ENCODE measurements at regions not wholly inside any gene's neighbourhood (a gene's known extent, or its start where the extent isn't known, plus 50 kb on each side); places are given as distances from the start of the nearest gene placed in this dataset.

DNA sequence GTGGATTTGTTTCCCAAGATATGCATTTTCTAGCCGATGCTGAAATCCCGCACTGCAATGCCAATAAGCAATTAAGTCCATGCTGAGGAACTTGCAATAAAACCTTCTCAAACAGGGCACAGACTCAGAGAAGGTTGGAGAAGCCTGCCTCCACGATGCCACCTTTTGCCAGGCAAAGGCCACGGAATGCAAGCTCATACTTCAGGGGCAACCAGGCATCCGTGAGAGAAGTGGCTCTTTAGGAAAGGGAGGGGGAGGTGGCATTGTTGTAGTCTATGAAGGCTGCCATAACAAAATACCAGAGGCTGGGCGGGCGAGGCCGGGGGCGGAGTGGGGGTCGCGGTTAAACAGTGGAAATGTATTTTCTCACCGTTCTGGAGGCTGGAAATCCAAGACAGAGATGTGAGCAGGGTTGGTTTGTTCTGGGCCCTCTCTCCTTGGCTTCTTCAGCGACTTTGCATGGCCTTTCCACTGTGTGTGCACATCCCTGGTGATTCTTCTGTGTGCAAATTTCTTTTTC is 689.5 kb downstream of the VRK1 start:
- TF ChIP-seq, protein P1, sequence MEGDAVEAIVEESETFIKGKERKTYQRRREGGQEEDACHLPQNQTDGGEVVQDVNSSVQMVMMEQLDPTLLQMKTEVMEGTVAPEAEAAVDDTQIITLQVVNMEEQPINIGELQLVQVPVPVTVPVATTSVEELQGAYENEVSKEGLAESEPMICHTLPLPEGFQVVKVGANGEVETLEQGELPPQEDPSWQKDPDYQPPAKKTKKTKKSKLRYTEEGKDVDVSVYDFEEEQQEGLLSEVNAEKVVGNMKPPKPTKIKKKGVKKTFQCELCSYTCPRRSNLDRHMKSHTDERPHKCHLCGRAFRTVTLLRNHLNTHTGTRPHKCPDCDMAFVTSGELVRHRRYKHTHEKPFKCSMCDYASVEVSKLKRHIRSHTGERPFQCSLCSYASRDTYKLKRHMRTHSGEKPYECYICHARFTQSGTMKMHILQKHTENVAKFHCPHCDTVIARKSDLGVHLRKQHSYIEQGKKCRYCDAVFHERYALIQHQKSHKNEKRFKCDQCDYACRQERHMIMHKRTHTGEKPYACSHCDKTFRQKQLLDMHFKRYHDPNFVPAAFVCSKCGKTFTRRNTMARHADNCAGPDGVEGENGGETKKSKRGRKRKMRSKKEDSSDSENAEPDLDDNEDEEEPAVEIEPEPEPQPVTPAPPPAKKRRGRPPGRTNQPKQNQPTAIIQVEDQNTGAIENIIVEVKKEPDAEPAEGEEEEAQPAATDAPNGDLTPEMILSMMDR (conservative IDR thresholded peaks at IDR 0.05 in 1 of 2, IDR thresholded peaks at IDR 0.05 in 1 of 2; ENCODE audit: extremely low read depth in 1 of 2, insufficient read depth in 1 of 2, low read depth in 1 of 2, low read length in 2 of 2) = no peak
- no peak for TF ChIP-seq EZH2 (IDR thresholded peaks at IDR 0.05; ENCODE audit: borderline replicate concordance, low read length)

Data from mammary epithelial cell (primary cell).